Upper lobe of right lung (tissue), 1 donor: ENCODE measurements at regions not wholly inside any gene's neighbourhood (a gene's known extent, or its start where the extent isn't known, plus 50 kb on each side); places are given as distances from the start of the nearest gene placed in this dataset.
"Not testable (repeated sequence)": the region's sequence is repeated elsewhere in the genome, so short reads cannot be mapped to it uniquely, and the experiment has no call there.

ENCODE experiments used
- ATAC-seq: fragments of 200-7000 bp; cut with Tn5 transposase; one replicate; pipeline ENCODE4 v1.9.1; 2020; ENCODE audit warnings: mild to moderate bottlenecking, moderate library complexity
- DNase-seq: peaks from one replicate; pipeline ENCODE4 v3.0.0-alpha.2; 2020
- H3K27ac ChIP-seq: fragments of 200-600 bp; one replicate; pipeline ENCODE4 v1.8.0; 2022
- H3K27me3 ChIP-seq: fragments of 200-600 bp; one replicate; pipeline ENCODE4 v1.8.0; 2022; ENCODE audit warnings: mild to moderate bottlenecking
- H3K36me3 ChIP-seq: fragments of 200-600 bp; one replicate; pipeline ENCODE4 v1.8.0; 2022
- H3K4me1 ChIP-seq: fragments of 200-600 bp; one replicate; pipeline ENCODE4 v1.8.0; 2022
- H3K4me3 ChIP-seq: fragments of 200-600 bp; one replicate; pipeline ENCODE4 v1.8.0; 2022; ENCODE audit warnings: mild to moderate bottlenecking
- H3K9me3 ChIP-seq: fragments of 200-600 bp; one replicate; pipeline ENCODE4 v1.8.0; 2022
- intact Hi-C: fragments of 100-400 bp; cut with DNase I; formaldehyde crosslinking; loops from one replicate; pipeline ENCODE4 v1.11.0; 2022
- TF ChIP-seq, protein P1 (sequence below): fragments of 200-600 bp; IDR thresholded peaks from one replicate; pipeline ENCODE4 v1.8.0; 2022; ENCODE audit warnings: antibody characterized with exemption
- donor health status: DM: no; HTN: yes; CAD: no; lungs with severe emphysema.

DNA sequence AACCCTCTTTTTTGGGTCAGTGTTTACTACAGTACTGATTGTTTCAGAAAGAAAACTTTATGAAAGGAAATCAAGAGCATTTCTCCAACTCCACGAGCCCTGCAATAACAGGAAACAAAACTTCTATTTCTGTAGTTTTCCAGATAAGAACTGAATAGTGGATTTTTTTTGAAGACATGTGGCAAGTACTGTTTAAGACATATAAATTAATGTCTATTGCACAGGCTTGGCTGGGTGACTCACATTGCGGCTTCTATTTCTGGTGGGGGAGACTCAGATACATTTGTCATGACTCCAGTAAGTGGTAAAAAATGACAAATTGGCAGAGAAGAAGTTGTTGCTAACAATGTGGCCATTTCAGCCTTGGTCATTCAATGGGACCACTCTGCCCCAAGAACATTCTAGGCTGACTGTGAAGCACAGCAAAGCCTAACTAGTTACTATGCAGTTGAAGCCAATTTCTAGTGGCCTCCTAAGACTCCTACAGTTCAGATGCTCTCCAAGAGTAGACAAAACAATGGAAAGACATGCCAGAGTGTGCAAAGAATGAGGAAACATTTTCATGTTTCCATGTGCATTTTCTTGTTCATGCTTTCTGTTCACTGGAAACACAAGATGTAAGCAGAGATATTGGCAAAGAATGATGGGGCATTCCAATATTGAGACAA, 200.9 kb downstream of the EDN1 start:
- H3K4me1 ChIP-seq = no peaks in the 10 kb centered on the region
- intact Hi-C loops = no loop called here
- ATAC-seq (no peak), DNase-seq (no peak)
- no peaks in the 10 kb centered on the region for H3K36me3 ChIP-seq
- H3K9me3 ChIP-seq = no peaks in the 10 kb centered on the region
- TF ChIP-seq, protein P1, sequence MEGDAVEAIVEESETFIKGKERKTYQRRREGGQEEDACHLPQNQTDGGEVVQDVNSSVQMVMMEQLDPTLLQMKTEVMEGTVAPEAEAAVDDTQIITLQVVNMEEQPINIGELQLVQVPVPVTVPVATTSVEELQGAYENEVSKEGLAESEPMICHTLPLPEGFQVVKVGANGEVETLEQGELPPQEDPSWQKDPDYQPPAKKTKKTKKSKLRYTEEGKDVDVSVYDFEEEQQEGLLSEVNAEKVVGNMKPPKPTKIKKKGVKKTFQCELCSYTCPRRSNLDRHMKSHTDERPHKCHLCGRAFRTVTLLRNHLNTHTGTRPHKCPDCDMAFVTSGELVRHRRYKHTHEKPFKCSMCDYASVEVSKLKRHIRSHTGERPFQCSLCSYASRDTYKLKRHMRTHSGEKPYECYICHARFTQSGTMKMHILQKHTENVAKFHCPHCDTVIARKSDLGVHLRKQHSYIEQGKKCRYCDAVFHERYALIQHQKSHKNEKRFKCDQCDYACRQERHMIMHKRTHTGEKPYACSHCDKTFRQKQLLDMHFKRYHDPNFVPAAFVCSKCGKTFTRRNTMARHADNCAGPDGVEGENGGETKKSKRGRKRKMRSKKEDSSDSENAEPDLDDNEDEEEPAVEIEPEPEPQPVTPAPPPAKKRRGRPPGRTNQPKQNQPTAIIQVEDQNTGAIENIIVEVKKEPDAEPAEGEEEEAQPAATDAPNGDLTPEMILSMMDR = no peak
- H3K4me3 ChIP-seq = no peak overlapping the region
- H3K27me3 ChIP-seq = no peaks in the 10 kb centered on the region
- no peak overlapping the region for H3K27ac ChIP-seq

DNA sequence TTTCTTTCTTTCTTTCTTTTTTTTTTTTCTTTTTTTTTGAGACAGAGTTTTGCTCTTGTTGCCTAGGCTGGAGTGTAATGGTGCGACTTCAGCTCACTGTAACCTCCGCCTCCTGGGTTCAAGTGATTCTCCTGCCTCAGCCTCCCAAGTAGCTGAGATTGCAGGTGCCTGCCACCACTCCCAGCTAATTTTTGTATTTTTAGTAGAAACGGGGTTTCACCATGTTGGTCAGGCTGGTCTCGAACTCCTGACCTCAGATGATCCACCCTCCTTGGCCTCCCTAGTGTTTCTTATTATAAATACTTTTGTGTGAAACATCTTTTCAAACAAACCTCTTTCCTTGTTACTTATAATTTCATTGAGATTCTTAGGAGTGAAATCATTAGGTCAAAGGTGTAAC, 202.8 kb downstream of the EDN1 start:
- intact Hi-C loops, H3K4me1 ChIP-seq, DNase-seq, H3K27ac ChIP-seq, ATAC-seq, H3K27me3 ChIP-seq, H3K9me3 ChIP-seq, H3K4me3 ChIP-seq, H3K36me3 ChIP-seq: not testable (repeated sequence)

DNA sequence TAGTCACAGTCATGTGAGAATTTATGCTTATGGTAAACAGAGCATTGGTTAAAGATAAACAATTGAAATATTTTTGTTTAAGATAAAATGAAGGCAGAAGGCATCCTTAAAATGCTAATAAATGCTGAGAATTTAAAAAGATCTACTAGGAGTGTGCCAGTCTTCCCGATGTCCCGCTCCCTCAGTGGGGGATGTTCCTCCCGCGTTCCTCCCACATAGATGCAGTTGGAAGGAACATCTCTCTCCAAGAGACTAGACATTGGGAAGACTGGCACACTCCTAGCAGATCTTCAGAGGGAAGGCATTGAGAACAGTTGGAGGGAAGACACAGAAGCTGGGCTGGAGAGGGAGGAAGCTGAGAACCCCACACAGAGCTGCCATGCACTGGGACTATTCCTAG, 203.3 kb downstream of the EDN1 start:
- TF ChIP-seq, protein P1 = no peak
- ATAC-seq (no peak), DNase-seq (no peak)
- no peak overlapping the region for H3K27ac ChIP-seq
- H3K36me3 ChIP-seq = no peaks in the 10 kb centered on the region
- H3K27me3 ChIP-seq = no peaks in the 10 kb centered on the region
- no peaks in the 10 kb centered on the region for H3K9me3 ChIP-seq
- intact Hi-C loops = no loop called here
- H3K4me3 ChIP-seq = no peak overlapping the region
- H3K4me1 ChIP-seq = no peaks in the 10 kb centered on the region

DNA sequence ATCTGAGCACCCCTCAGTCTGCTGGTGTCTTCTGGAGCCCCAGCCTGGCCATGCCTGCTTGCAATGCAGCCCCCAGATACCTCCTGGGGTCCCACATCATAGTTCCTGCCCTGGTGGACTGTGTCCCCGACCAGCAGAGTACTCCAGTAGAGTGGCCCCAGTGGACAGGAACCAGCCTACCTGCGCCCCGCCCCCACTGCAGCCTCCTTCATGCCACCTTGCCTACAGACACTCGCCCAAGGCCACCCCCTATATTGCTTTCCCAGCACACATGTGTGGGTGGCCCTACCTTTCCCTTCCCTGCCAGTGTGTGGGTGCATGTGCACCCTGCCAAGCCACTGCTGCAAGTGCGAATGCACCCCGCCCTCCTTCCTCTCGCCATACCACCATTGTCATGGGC, 204.0 kb downstream of the EDN1 start:
- no peaks in the 10 kb centered on the region for H3K27me3 ChIP-seq
- no peak overlapping the region for H3K27ac ChIP-seq
- no peaks in the 10 kb centered on the region for H3K36me3 ChIP-seq
- H3K9me3 ChIP-seq = no peaks in the 10 kb centered on the region
- intact Hi-C loops = no loop called here
- ATAC-seq (peak; percentile 24), DNase-seq (no peak)
- no peak overlapping the region for H3K4me3 ChIP-seq
- no peaks in the 10 kb centered on the region for H3K4me1 ChIP-seq
- TF ChIP-seq, protein P1 = no peak

DNA sequence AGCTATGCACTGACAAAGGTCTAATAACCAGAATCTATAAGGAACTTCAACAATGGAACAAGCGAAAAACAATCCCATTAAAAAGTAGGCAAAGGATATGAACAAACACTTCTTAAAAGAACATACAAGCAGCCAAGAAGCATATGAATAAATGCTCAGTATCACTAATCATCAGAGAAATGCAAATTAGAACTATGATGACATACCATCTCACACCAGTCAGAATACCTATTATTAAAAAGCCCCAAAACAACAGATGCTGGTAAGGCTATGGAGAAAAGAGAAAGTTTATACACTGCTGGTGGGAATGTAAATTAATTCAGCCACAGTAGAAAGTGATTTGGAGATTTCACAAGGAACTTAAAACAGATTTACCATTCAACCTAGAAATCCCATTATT, 211.8 kb downstream of the EDN1 start:
- ATAC-seq (no peak), DNase-seq (no peak)
- no peaks in the 10 kb centered on the region for H3K36me3 ChIP-seq
- no peak overlapping the region for H3K27ac ChIP-seq
- H3K4me3 ChIP-seq = no peak overlapping the region
- no peaks in the 10 kb centered on the region for H3K27me3 ChIP-seq
- TF ChIP-seq, protein P1 = no peak
- intact Hi-C loops = no loop called here
- H3K4me1 ChIP-seq = no peaks in the 10 kb centered on the region
- H3K9me3 ChIP-seq = no peaks in the 10 kb centered on the region

DNA sequence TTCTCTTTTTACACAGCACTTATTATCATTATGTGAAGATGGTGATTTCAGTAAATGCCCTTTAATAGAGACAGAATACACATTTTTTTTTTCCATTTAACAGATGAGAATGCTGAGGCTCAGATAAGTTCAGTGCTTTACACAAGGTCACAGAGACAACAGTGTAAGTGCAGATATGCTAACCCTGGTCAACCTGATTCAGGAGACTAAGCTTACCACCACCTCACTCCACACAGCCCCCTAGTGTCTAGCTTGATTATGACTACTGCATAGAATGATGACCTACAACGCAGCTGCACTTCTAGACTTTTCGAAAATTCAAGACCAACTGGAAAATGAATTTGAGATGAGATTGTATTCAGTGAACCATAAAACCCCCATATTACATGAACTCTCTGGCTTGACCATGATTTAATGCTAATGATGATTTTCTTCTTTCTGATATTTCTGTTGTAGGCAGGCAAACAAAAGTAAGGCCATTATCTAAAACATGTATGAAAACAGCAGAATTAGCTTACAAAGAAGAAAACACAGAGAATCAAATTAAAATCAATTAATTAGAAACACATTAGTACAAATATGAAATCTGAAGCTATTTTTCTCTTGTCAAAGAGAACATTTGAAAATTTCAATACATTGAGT, 212.1 kb upstream of the PHACTR1 start:
- Histone ChIP-seq H3K27me3 (no peaks in the 10 kb centered on the region), H3K4me1 (no peaks in the 10 kb centered on the region), H3K27ac (no peak overlapping the region), H3K4me3 (no peak overlapping the region), H3K36me3 (no peaks in the 10 kb centered on the region), H3K9me3 (no peaks in the 10 kb centered on the region)
- ATAC-seq (peak; percentile 93), DNase-seq (no peak)
- intact Hi-C loops = no loop called here
- TF ChIP-seq, protein P1 = peak; percentile 43
